Hepatocyte (in vitro differentiated cells): ENCODE measurements at regions not wholly inside any gene's neighbourhood (a gene's known extent, or its start where the extent isn't known, plus 50 kb on each side); places are given as distances from the start of the nearest gene placed in this dataset.

Source experiments
- EZH2 ChIP-seq: fragments of 200-600 bp; sonication (generic); IDR thresholded peaks from 2 replicates; pipeline ENCODE4 v1.6.1; 2016; ENCODE audit warnings: antibody characterized with exemption, mild to moderate bottlenecking, borderline replicate concordance
- TF ChIP-seq, protein P1 (sequence below): fragments of 200-600 bp; sonication (generic); IDR thresholded peaks from 2 replicates; pipeline ENCODE4 v1.5.1; 2016; ENCODE audit warnings: antibody characterized with exemption, mild to moderate bottlenecking; ENCODE audit not compliant: poor library complexity

DNA sequence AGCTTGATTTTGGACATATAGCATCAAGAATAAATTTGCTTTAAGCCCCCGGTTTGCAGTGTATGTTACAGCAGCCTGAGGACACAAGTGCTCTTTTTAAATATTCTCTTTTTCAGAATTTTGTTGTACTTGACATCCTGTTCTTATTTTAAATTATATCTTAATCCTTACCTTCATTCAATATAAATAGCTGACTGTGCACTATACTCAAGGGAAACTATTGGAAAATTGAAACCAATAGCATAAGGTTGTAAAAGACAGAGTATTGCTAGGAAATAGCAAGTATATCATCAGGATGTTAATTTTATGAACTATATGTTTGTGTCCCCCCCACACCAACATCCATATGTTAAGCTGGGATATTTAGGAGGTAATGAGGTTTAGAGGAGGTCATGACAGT, 120.4 kb upstream of the CDH10 start:
- TF ChIP-seq, protein P1, sequence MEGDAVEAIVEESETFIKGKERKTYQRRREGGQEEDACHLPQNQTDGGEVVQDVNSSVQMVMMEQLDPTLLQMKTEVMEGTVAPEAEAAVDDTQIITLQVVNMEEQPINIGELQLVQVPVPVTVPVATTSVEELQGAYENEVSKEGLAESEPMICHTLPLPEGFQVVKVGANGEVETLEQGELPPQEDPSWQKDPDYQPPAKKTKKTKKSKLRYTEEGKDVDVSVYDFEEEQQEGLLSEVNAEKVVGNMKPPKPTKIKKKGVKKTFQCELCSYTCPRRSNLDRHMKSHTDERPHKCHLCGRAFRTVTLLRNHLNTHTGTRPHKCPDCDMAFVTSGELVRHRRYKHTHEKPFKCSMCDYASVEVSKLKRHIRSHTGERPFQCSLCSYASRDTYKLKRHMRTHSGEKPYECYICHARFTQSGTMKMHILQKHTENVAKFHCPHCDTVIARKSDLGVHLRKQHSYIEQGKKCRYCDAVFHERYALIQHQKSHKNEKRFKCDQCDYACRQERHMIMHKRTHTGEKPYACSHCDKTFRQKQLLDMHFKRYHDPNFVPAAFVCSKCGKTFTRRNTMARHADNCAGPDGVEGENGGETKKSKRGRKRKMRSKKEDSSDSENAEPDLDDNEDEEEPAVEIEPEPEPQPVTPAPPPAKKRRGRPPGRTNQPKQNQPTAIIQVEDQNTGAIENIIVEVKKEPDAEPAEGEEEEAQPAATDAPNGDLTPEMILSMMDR, result no peak
- no peak for TF ChIP-seq EZH2
